Middle frontal gyrus (tissue), 1 donor: ENCODE measurements at regions not wholly inside any gene's neighbourhood (a gene's known extent, or its start where the extent isn't known, plus 50 kb on each side); places are given as distances from the start of the nearest gene placed in this dataset.

Source experiments
- DNase-seq: peaks from one replicate; pipeline ENCODE4 v3.0.0-alpha.2; 2015; ENCODE audit warnings: low spot score; ENCODE audit errors: extremely low spot score

DNA sequence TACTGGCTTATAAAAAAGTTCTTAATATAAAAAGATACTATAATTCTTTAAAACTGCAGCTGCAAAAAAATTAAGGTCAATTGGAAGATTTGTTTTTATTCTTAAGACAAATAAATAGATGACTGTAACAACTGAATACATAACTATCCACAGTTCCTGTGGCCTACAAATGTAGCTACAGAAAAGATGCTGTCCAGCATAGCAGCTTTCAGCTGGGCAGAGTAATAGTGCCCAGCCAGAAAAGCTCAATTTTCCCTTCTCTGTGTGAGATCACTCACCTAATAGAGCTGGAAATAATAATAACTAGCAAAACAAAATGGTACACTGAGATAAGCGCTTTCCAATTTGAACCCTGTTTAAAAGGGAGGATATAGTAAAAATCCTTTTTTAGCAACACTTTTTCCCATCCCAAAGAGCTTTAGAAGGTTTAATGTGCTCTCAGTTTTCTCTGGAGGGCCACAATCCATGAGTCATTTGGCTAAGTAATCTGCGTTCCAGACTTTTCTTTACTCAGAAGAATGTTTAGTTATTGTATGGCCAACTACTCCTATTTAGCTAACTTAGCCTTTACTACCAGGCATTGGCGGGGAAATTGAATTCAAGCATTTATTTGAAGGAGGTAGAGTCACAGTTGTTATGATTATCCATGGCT, 158.1 kb upstream of the SLC39A10 start:
- DNase-seq: no peak

DNA sequence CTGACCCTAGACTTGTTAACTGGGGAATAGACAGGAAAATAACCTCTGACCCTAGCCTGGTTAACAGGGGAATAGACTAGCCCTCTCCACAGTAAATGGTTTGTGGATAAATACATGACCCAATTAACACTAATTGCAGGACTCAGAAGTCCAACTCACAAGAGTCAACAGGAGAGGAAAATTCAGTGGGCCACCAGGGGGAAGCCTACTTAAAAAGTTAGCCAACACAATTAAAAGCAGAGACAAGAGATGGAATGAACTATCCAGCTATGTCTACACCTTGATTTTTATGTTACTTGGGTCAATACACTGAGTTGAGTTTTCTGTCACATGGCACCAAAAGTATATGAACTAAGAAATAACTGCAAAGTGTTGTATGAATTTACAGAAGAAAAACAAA, 158.8 kb upstream of the SLC39A10 start:
- no peak for DNase-seq

DNA sequence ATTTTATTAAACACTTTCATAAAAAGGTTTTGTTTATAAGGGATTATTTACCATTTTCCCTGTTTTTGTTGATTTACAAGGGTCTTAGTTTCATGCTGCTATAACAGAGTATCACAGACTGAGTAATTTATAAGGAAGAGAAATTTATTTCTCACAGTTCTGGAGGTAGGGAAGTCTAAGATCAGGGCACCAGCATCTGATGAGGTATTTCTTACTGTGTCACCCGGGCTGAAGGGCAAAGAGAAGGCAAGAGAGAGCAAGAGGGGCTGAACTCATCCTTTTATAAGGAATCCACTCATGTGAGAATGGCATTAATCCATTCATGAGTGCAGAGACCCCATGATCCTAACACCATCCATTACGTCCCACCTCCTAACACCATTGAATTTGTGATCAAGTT, 160.0 kb upstream of the SLC39A10 start:
- no peak for DNase-seq

DNA sequence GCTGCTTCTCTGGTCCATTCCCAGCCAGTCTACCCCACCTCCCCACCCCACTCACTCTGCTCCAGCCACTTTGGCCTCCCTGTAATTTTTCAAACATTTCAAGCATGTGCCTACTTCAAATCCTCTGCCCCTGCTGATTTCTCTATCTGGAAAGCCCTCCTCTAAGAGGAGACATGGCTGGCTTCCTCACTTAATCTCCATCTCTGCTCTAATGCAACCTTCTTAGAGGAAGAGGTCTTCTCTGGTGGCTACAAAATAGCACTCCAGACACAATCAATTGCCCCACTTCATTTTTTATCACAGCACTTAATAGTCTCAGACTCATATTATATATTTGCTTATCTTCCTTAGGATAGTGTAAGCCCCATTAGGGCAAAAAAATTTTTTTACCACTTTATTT, 161.1 kb upstream of the SLC39A10 start:
- no peak for DNase-seq

DNA sequence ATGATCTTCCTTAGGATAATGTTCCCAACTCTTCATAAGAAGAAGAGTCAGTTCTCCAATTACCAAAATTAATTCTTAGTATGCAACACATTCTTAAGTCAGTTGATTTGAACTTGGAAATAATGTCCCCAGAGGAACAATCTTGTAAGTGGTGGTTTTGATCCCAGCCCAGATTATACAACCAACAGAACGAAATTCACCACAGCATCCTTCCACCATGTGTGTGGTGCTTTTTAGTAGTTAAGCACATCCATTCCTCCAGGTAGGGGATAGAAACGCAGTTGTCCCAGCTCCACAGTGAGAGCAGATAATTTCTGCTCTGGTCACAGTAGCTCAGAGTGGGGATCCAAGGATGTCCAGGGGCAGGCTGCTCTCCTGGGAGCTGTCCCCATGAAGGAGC, 161.7 kb upstream of the SLC39A10 start:
- no peak for DNase-seq

DNA sequence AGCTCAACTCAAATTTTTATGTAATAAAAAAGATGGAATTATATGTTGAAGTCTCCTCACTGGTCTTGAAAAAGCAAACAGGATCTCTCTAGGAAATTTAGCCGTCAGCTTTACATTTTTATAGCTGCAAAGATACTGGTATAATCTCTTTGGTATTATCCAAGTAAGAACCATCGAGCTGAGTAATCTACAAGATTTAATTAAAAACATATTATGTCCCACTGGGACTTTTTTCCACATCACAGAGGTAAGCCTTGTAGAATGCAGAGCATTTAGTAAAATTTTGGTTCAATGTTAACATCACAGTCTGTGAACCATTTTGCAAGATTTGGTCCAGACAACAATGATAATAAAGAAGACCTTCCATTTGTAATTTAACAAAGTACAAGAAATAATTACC, 162.6 kb upstream of the SLC39A10 start:
- no peak for DNase-seq

DNA sequence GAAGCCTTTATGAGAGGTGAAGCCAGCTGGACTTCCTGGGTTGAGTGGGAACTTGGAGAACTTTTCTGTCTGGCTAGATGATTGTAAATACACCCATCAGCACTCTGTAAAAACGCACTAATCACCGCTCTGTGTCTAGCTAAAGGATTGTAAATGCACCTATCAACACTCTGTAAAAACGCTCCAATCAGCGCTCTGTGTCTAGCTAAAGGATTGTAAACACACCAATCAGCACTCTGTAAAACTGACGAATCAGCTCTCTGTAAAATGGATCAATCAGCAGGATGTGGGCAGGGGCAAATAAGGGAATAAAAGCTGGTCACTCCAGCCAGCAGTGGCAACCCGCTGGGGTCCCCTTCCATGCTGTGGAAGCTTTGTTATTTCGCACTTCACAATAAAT, 163.6 kb upstream of the SLC39A10 start:
- DNase-seq: no peak

DNA sequence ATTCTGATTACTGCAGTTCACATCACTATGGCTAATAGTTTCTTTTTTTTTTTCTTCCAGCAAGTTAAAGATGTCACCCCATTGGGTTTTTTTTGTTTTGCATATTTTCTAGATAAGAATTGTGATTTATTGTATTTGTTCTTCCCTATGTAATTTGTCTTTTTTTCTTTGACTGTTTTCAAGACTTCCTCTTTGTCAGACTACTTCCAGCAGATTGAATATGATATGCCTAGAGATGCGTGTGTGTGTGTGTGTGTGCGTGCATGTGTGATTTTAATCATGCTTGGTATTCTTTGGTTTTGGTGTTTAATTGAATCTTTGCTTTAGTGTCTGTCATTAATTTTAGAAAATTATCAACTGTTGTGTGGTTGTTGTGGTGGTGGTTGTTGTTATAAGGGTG, 166.7 kb upstream of the SLC39A10 start:
- no peak for DNase-seq

- DNase-seq: no peak
Measured at GRCh38 chr2:195489101-195489500, 167.9 kb upstream of the SLC39A10 start.

DNA sequence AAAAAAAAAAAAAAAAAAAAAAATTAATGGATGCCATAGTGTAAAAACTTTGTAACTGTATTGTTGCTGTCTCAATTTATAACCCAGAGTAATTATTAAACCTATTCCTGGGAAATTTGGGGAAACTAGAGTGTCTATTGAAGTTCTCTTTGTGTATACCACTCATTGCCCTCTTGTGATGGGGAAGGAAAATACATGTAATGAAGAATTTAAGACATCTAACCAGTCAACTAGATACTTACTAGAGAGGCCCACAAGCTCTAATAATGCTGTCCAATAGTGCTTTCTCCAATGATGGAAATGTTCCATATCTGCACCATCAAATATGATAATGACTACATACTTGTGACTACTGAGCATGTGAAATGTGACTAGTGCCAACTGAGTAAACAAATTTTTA, 168.5 kb upstream of the SLC39A10 start:
- DNase-seq: no peak

DNA sequence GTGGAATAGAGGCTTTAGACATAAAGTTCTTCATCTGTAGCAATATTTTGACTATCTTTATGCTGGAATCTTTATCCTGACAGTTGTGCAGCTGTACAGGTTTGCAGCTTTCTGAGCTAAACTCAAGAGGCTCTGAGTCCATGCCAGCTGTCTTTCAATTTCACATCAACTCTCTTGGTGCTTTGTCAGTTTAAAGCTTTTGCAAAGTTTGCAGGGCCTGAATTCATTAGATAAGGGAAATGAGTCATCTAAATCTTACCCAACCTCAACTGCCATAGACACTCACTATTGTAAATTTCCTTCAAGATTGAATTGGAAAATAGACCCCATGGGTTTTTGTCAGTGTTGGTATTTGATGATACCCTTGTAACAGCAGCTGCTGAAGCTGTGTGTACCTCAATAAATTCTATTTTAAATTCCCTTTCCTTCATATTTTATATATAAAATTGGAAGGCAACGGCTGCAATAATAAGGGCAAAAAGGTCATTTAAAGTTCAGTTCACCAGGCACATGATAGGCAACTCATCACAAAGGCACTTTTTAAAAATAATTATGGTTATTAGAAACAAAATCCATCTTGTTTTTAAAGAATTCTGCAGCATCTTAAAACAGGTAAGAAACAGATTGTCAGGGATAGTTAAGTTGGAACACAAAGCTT, 169.9 kb upstream of the SLC39A10 start:
- no peak for DNase-seq

DNA sequence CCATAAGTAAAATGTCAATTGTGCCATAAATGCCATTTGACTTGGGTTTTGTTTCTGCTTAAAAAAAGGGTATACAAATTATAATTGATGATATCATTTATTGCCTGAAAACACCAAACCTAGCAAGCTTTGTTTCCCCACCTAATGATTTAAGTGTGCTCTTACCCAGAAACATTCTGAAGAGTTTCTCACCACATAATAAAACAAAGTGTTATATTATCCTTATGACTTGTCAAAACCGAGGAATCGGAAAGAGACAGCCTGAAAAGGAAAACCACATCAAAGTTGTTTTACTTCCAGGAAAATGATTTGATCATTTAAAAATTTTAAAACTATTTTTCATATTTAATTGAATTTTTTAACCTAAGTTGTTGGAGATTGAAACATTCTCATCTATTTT, 170.5 kb upstream of the SLC39A10 start:
- no peak for DNase-seq

- no peak for DNase-seq
Measured at GRCh38 chr2:195482010-195482409, 175.0 kb upstream of the SLC39A10 start.

DNA sequence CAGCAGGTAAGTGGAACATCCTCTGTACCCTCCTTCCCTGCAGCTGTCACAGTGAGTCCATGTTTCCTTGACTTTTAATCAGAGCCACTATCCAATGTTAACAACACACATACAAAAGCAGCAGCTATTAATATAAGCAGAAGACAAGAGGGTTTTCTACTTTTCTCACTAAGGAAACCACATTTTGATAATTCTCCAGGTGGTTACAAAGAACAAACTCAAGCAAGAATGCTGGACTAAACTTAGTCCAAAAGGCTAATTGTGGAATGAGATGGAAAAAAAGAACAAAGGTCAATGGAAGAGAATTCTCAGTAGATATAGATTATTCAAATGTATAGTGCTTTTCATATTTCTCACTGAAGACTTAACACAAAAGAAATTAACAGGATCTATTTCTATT, 176.9 kb upstream of the SLC39A10 start:
- no peak for DNase-seq

DNA sequence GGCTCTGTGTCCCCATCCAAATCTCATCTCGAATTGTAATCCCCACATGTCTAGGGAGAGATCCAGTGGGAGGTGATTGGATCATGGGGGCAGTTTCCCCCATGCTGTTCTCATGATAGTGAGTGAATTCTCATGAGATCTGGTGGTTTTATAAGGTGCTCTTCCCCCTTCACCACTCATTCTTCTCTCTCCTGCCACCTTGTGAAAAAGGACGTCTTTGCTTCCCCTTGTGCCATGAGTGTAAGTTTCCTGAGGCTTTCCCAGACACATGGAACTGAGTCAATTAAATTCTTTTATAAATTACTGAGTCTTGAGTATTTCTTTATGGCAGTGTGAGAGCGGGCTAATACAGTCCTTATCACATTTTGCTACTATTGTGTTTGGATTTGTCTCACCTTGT, 177.6 kb upstream of the SLC39A10 start:
- no peak for DNase-seq

- no peak for DNase-seq
Measured at GRCh38 chr2:195477996-195478382, 179.0 kb upstream of the SLC39A10 start.

DNA sequence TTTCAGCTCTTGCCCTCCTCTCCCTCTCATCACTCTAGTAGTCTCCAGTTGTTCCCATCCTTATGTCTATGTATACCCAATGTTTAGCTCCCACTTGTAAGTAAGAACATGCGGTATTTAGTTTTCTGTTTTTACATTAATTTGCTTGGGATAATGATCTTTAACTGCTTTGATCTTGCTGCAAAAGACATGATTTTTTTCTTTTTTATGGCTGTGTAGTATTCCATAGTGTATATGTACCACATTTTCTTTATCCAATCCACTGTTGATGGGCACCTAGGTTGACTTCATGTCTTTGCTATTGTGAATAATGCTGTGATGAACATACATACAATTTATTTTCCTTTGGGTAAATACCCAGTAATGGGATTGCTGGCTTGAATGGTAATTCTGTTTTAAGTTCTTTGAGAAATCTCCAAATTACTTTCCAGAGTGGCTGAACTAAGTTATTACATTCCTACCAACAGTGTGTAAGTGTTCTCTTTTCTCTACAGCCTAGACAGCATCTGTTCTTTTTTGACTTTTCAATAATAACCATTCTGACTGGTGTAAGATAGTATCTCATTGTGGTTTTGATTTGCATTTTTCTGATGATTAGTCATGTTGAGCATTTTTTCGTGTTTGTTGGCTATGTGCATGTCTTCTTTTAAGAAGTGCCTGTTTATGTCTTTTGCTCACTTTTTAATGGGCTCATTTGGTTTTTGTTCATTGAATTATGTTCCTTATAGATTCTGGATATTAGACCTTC, 179.6 kb upstream of the SLC39A10 start:
- DNase-seq: no peak

- DNase-seq: no peak
Measured at GRCh38 chr2:195475336-195475735, 181.7 kb upstream of the SLC39A10 start.

- no peak for DNase-seq
Measured at GRCh38 chr2:195473862-195474261, 183.2 kb upstream of the SLC39A10 start.

DNA sequence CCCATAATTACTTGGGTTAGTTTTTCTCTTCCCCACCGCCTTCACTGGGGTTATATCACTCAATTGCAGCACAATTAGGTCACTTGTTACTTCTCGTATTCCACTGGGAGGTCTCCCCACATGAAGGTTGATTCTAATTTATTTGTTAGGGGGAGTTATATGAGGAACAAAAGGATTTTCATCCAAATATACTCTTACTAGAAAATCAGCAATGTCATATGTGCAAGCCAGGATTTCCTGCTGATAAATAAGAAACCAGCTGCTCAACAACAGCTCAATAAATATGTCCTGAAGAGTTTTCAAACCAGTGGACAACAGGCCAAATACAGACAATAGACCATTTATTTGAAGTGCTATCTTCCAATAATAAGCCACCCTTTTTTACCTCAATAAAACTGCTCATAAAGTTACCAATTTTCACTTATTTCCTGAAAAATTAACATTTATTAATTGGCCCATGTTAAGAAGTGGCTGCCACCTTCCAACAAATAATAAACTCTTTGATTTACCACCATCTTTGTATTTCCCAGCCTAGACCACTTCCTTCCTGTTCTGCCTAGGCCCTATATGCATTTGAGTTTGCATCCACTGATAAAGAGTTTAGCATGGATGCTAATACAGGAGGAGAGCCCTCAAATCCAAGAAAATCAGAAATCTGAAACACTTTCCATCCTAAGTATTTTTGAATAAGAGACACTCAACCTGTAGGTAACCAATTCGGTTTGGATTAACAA, 184.4 kb upstream of the SLC39A10 start:
- no peak for DNase-seq

GRCh38 chr2:195471807-195472206, 185.2 kb upstream of the SLC39A10 start:
- no peak for DNase-seq

DNA sequence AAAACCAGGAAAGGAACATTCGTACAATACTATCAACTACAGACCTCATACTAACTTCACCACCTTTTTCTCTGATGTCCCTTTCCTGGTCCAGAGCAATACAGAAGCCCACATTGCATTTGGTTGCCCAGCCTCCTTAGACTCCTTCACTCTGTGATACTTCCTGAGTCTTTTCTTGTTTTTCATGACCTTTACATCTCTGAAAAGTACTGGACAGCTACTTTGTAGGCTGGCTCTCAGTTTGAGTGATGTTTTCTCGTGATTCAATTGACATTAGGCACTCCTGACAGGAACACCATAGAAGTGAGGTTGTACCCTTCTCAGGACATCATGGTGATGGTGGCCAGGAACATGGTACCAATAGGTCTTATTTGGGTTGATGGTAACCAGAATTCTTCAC, 185.9 kb upstream of the SLC39A10 start:
- DNase-seq: no peak
